OCI-LY3 (cell line): ENCODE measurements at regions not wholly inside any gene's neighbourhood (a gene's known extent, or its start where the extent isn't known, plus 50 kb on each side); places are given as distances from the start of the nearest gene placed in this dataset.

ENCODE experiments used
- EZH2phosphoT487 ChIP-seq: fragments of 200-600 bp; shearing (Covaris generic); IDR thresholded peaks from 2 replicates; pipeline ENCODE4 v1.6.1; 2018; ENCODE audit warnings: antibody characterized with exemption, mixed run types, low read depth
- TF ChIP-seq, protein P1 (sequence below): fragments of 200-600, 300-600 bp; sonication (generic); IDR thresholded peaks from 2 replicates; pipeline ENCODE4 v1.5.1; 2014; ENCODE audit warnings: antibody characterized with exemption, low read length, low read depth

DNA sequence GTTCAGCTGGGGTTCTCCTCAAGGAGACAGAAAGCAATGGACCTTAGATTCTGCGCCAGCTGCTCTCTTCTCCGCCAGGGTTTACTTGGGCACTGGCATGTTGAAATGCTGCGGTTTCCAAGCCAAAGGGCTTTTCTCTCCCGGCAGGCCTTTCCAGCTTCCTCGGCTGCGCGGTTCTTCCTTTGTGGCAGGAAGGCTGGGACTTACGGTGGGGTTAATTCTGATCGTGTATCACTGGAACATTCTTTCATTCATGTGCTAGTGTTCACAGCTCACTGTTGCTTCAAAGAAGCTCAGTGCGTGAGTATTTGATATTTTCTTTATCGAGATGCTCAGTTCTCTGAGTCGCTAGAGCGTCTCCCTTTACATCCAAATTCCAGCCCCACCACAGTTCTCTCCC lies 723.2 kb downstream of the UQCRFS1 start:
- TF ChIP-seq, protein P1, sequence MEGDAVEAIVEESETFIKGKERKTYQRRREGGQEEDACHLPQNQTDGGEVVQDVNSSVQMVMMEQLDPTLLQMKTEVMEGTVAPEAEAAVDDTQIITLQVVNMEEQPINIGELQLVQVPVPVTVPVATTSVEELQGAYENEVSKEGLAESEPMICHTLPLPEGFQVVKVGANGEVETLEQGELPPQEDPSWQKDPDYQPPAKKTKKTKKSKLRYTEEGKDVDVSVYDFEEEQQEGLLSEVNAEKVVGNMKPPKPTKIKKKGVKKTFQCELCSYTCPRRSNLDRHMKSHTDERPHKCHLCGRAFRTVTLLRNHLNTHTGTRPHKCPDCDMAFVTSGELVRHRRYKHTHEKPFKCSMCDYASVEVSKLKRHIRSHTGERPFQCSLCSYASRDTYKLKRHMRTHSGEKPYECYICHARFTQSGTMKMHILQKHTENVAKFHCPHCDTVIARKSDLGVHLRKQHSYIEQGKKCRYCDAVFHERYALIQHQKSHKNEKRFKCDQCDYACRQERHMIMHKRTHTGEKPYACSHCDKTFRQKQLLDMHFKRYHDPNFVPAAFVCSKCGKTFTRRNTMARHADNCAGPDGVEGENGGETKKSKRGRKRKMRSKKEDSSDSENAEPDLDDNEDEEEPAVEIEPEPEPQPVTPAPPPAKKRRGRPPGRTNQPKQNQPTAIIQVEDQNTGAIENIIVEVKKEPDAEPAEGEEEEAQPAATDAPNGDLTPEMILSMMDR: no peak
- TF ChIP-seq EZH2phosphoT487: no peak
